CD4-positive, alpha-beta T cell treated with Interleukin-15 for 4 hours (primary cell): ENCODE measurements at regions not wholly inside any gene's neighbourhood (a gene's known extent, or its start where the extent isn't known, plus 50 kb on each side); places are given as distances from the start of the nearest gene placed in this dataset.

ENCODE experiments used
- DNase-seq: peaks from one replicate; pipeline ENCODE4 v3.0.0-alpha.2; 2020; ENCODE audit warnings: low spot score

GRCh38 chr11:16685914-16686313, 52.5 kb upstream of the C11orf58 start:
- no peak for DNase-seq

GRCh38 chr11:16678466-16679116, 59.9 kb upstream of the C11orf58 start:
- DNase-seq = no peak

- DNase-seq = no peak
Observed at GRCh38 chr11:16669799-16670415, 68.5 kb upstream of the C11orf58 start.

GRCh38 chr11:16632295-16633200, 105.9 kb upstream of the C11orf58 start:
- DNase-seq = no peak

GRCh38 chr11:16630651-16631050, 107.8 kb upstream of the C11orf58 start:
- no peak for DNase-seq

- DNase-seq = no peak
Observed at GRCh38 chr11:16618431-16618830, 120.0 kb upstream of the C11orf58 start.

GRCh38 chr11:16615480-16615879, 123.0 kb upstream of the C11orf58 start:
- DNase-seq = no peak

- DNase-seq = peak; percentile 45
Observed at GRCh38 chr11:16613512-16614381, 124.7 kb upstream of the C11orf58 start.

- no peak for DNase-seq
Observed at GRCh38 chr11:16613262-16613511, 125.3 kb upstream of the C11orf58 start.

GRCh38 chr11:16612566-16613261, 125.7 kb upstream of the C11orf58 start:
- DNase-seq = no peak

GRCh38 chr11:16611926-16612565, 126.4 kb upstream of the C11orf58 start:
- DNase-seq = no peak

- no peak for DNase-seq
Observed at GRCh38 chr11:16611401-16611921, 127.0 kb upstream of the C11orf58 start.

GRCh38 chr11:16610738-16611388, 127.6 kb upstream of the C11orf58 start:
- DNase-seq = no peak

GRCh38 chr11:16610213-16610737, 128.2 kb upstream of the C11orf58 start:
- DNase-seq = no peak

GRCh38 chr11:16609769-16610168, 128.7 kb upstream of the C11orf58 start:
- no peak for DNase-seq

GRCh38 chr11:16607675-16608644, 130.5 kb upstream of the C11orf58 start:
- no peak for DNase-seq

- no peak for DNase-seq
Observed at GRCh38 chr11:16606784-16607674, 131.4 kb upstream of the C11orf58 start.
